PC-3 (cell line): ENCODE measurements at regions not wholly inside any gene's neighbourhood (a gene's known extent, or its start where the extent isn't known, plus 50 kb on each side); places are given as distances from the start of the nearest gene placed in this dataset.

Experiments
- ATAC-seq: fragments of 200-7000 bp; cut with Tn5 transposase; 2 replicates; pipeline ENCODE4 v1.9.1; 2020; ENCODE audit warnings: mild to moderate bottlenecking, moderate library complexity
- BruUV-seq: library from RNA; stranded (reverse); fragments of 400-500 nt; replicated peaks from 2 replicates; lab custom pipeline; 2021; lab: Mats Ljungman, UMichigan
- CTCF ChIA-PET: fragments of 300-600 bp; sonication (Branson Sonifier 250); formaldehyde crosslinking; loops from one replicate; lab custom pipeline; 2022; ENCODE audit warnings: antibody characterized with exemption; lab: Charles Lee
- POLR2A ChIA-PET: fragments of 300-600 bp; sonication (Branson Sonifier 250); formaldehyde crosslinking; loops from one replicate; lab custom pipeline; 2022; ENCODE audit warnings: antibody characterized with exemption; ENCODE audit not compliant: unreplicated experiment; lab: Charles Lee
- DNase-seq: peaks from one replicate; pipeline ENCODE4 v3.0.0-alpha.2; 2015
- H2AFZ ChIP-seq: fragments of 300-600 bp; sonication (generic); 2 replicates; pipeline ENCODE4 v1.6.0; 2016; ENCODE audit warnings: antibody characterized with exemption, low read length
- H3F3A ChIP-seq: fragments of 300-600 bp; sonication (generic); one replicate; pipeline ENCODE4 v1.6.0; 2017; ENCODE audit warnings: antibody characterized with exemption, low read length, control low read depth, mild to moderate bottlenecking; ENCODE audit not compliant: unreplicated experiment
- H3K27ac ChIP-seq: fragments of 300-600 bp; sonication (generic); 2 replicates; pipeline ENCODE4 v1.5.1; 2016; ENCODE audit warnings: mild to moderate bottlenecking, low read length
- H3K27me3 ChIP-seq: fragments of 300-600 bp; sonication (generic); 2 replicates; pipeline ENCODE4 v1.6.1; 2016; ENCODE audit warnings: low read length, mixed read lengths
- H3K36me3 ChIP-seq: fragments of 300-600 bp; sonication (generic); 2 replicates; pipeline ENCODE4 v1.6.1; 2016; ENCODE audit warnings: low read depth, mixed run types, low read length, mixed read lengths
- H3K4me1 ChIP-seq: fragments of 300-600 bp; sonication (generic); 2 replicates; pipeline ENCODE4 v1.5.1; 2016; ENCODE audit warnings: low read length; ENCODE audit not compliant: insufficient read depth
- H3K4me2 ChIP-seq: fragments of 300-600 bp; sonication (generic); 2 replicates; pipeline ENCODE4 v1.6.0; 2016; ENCODE audit warnings: low read length
- H3K4me3 ChIP-seq: fragments of 300-600 bp; sonication (generic); 2 replicates; pipeline ENCODE4 v1.5.1; 2016; ENCODE audit warnings: mild to moderate bottlenecking, low read length, mixed read lengths
- H3K79me2 ChIP-seq: fragments of 300-600 bp; sonication (generic); 2 replicates; pipeline ENCODE4 v1.6.1; 2017; ENCODE audit warnings: low read length, mixed read lengths
- H3K9ac ChIP-seq: fragments of 300-600 bp; sonication (generic); 2 replicates; pipeline ENCODE4 v1.6.0; 2016; ENCODE audit warnings: mild to moderate bottlenecking, low read length
- H3K9me2 ChIP-seq: fragments of 300-600 bp; sonication (generic); replicated peaks from 2 replicates; pipeline ENCODE4 v1.6.1; 2016; ENCODE audit warnings: mixed run types, low read length, mixed read lengths
- H3K9me3 ChIP-seq: fragments of 300-600 bp; sonication (generic); 2 replicates; pipeline ENCODE4 v1.6.1; 2016; ENCODE audit warnings: low read length, mixed read lengths
- H4K20me1 ChIP-seq: fragments of 300-600 bp; sonication (generic); 2 replicates; pipeline ENCODE4 v1.6.1; 2016; ENCODE audit warnings: low read length, mixed read lengths
- CTCF ChIP-seq: fragments of 300-600 bp; sonication (generic); conservative IDR thresholded peaks from 2 replicates; pipeline ENCODE4 v1.5.1; 2017; ENCODE audit warnings: antibody characterized with exemption, low read depth, mild to moderate bottlenecking, low read length
- EZH2 ChIP-seq: fragments of 300-600 bp; sonication (generic); IDR thresholded peaks from one replicate; pipeline ENCODE4 v1.6.1; 2017; ENCODE audit warnings: antibody characterized with exemption, mild to moderate bottlenecking, low read length; ENCODE audit not compliant: unreplicated experiment
- EZH2phosphoT487 ChIP-seq: fragments of 300-600 bp; sonication (generic); IDR thresholded peaks from 2 replicates; pipeline ENCODE4 v1.6.1; 2018; ENCODE audit warnings: mild to moderate bottlenecking, antibody characterized with exemption, low read length, borderline replicate concordance
- intact Hi-C: fragments of 100-400 bp; cut with micrococcal nuclease; formaldehyde crosslinking; loops from 2 replicates; pipeline ENCODE4 v1.9.0; 2023

GRCh38 chr9:13446938-13447842, 167.7 kb upstream of the MPDZ start:
- H3K4me2 ChIP-seq: 0 out of 2 replicates have a peak overlapping the region, but pooled peaks have one; percentile 36
- H2AFZ ChIP-seq: no peak overlapping the region
- ATAC-seq (no peak), DNase-seq (no peak)
- intact Hi-C loops: loop anchor here (5.0 kb wide), 2 partner anchors 245 to 905 kb away; no protein-coding TSS in a partner anchor
- H3K4me3 ChIP-seq: no peak overlapping the region
- no peaks in the 10 kb centered on the region for H3K36me3 ChIP-seq
- no peak; the same call in 1 of the 2 replicates for TF ChIP-seq CTCF
- TF ChIP-seq EZH2: no peak
- no peak for TF ChIP-seq EZH2phosphoT487
- no peaks in the 10 kb centered on the region for H3K27me3 ChIP-seq
- no peaks in the 10 kb centered on the region for H3K9me2 ChIP-seq
- no peaks in the 10 kb centered on the region for H3F3A ChIP-seq
- H3K9ac ChIP-seq: no peak overlapping the region
- ChIA-PET CTCF (no interaction called here), POLR2A (no interaction called here)
- no peaks in the 10 kb centered on the region for H3K79me2 ChIP-seq
- no TSS peak for BruUV-seq
- H3K4me1 ChIP-seq: no peaks in the 10 kb centered on the region
- no peak overlapping the region for H3K27ac ChIP-seq
- no peaks in the 10 kb centered on the region for H3K9me3 ChIP-seq
- no peaks in the 10 kb centered on the region for H4K20me1 ChIP-seq

DNA sequence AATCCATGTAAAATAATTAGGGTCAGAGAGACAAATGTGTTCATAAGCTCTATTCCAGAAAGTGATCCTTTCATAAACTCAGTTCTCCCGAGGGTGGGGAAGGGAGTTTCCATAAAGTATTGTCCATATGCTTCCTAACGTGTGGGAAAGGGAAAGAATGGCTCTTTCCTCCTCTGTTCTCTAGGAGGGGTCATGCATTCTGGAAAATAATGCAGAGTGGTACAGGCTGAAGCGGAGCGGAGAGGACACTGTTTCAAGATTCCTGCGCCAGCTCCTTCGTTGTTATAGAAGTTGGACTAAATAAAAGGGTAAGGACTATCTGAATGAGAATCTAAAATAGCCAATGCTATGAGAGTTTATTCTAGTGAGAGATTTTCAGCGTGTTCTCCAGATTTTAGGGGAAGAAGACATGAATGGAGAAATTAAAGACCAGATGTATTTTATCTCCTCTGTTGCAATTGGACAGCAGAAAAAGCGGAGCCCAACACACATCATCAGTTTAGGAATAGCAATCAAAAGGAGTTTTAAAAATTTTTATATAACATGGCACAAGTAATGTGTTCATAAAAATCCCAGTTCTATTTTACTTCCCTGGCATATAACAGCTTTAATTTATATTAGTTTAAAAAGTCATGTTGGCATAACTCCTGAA, 166.9 kb upstream of the MPDZ start:
- DNase-seq (no peak), ATAC-seq (no peak)
- Histone ChIP-seq H3K27ac (no peak overlapping the region), H3K9me2 (no peaks in the 10 kb centered on the region), H3K4me2 (no peak overlapping the region), H3K4me3 (no peak overlapping the region), H3K9ac (no peak overlapping the region), H3F3A (no peaks in the 10 kb centered on the region), H2AFZ (no peak overlapping the region), H4K20me1 (no peaks in the 10 kb centered on the region), H3K9me3 (no peaks in the 10 kb centered on the region), H3K36me3 (no peaks in the 10 kb centered on the region), H3K4me1 (no peaks in the 10 kb centered on the region), H3K79me2 (no peaks in the 10 kb centered on the region), H3K27me3 (no peaks in the 10 kb centered on the region)
- ChIA-PET POLR2A (interaction anchor here (0.6 kb wide), 1 partner anchor 937 kb away, joined by 6 read pairs; no protein-coding TSS in a partner anchor), CTCF (interaction anchor here (0.7 kb wide), 1 partner anchor 244 kb away, joined by 3 read pairs; no protein-coding TSS in a partner anchor)
- TF ChIP-seq EZH2 (no peak), EZH2phosphoT487 (no peak), CTCF (no peak)
- intact Hi-C loops: loop anchor here (5.0 kb wide), 2 partner anchors 246 to 906 kb away; no protein-coding TSS in a partner anchor
- no TSS peak for BruUV-seq
